ENCODE measurements at regions not wholly inside any gene's neighbourhood (a gene's known extent, or its start where the extent isn't known, plus 50 kb on each side); places are given as distances from the start of the nearest gene placed in this dataset.
"Not testable (repeated sequence)": the region's sequence is repeated elsewhere in the genome, so short reads cannot be mapped to it uniquely, and the experiment has no call there.

GRCh38 chr1:29396438-29397255, 160.3 kb downstream of the PTPRU start:
- DNase-seq, result no peak

- no peak for DNase-seq
Observed at GRCh38 chr1:29395736-29396437, 159.6 kb downstream of the PTPRU start.

- no peak for DNase-seq
Observed at GRCh38 chr1:29394521-29395225, 158.4 kb downstream of the PTPRU start.

GRCh38 chr1:29393451-29393826, 157.1 kb downstream of the PTPRU start:
- no peak for DNase-seq

- no peak for DNase-seq
Observed at GRCh38 chr1:29392486-29393450, 156.4 kb downstream of the PTPRU start.

- DNase-seq, result no peak
Observed at GRCh38 chr1:29392036-29392435, 155.7 kb downstream of the PTPRU start.

GRCh38 chr1:29391362-29391880, 155.1 kb downstream of the PTPRU start:
- DNase-seq, result no peak

- no peak for DNase-seq
Observed at GRCh38 chr1:29390491-29391361, 154.4 kb downstream of the PTPRU start.

GRCh38 chr1:29390075-29390474, 153.8 kb downstream of the PTPRU start:
- DNase-seq, result no peak

- DNase-seq, result no peak
Observed at GRCh38 chr1:29389533-29390041, 153.3 kb downstream of the PTPRU start.

- DNase-seq, result no peak
Observed at GRCh38 chr1:29388884-29389283, 152.6 kb downstream of the PTPRU start.

GRCh38 chr1:29388170-29388569, 151.8 kb downstream of the PTPRU start:
- no peak for DNase-seq

GRCh38 chr1:29387210-29387609, 150.9 kb downstream of the PTPRU start:
- DNase-seq, result no peak

- not testable (repeated sequence) for DNase-seq
Observed at GRCh38 chr1:29386453-29386852, 150.1 kb downstream of the PTPRU start.

- DNase-seq, result no peak
Observed at GRCh38 chr1:29385966-29386365, 149.6 kb downstream of the PTPRU start.

GRCh38 chr1:29384496-29385015, 148.2 kb downstream of the PTPRU start:
- DNase-seq, result no peak

- no peak for DNase-seq
Observed at GRCh38 chr1:29383746-29384371, 147.5 kb downstream of the PTPRU start.

- no peak for DNase-seq
Observed at GRCh38 chr1:29382851-29383745, 146.8 kb downstream of the PTPRU start.

GRCh38 chr1:29381426-29381825, 145.1 kb downstream of the PTPRU start:
- DNase-seq, result no peak
